A549 (cell line): ENCODE measurements at regions not wholly inside any gene's neighbourhood (a gene's known extent, or its start where the extent isn't known, plus 50 kb on each side); places are given as distances from the start of the nearest gene placed in this dataset.

ENCODE experiments used
- JUN ChIP-seq, 2 experiments: fragments of >200 bp; sonication (Bioruptor Twin); formaldehyde crosslinking; IDR thresholded peaks; 2 replicates in 1 of 2; 3 replicates in 1 of 2; pipeline ENCODE4 v1.6.1; 2016 to 2017
- JUNB ChIP-seq: fragments of >200 bp; sonication (Bioruptor Twin); formaldehyde crosslinking; IDR thresholded peaks from 2 replicates; pipeline ENCODE4 v1.6.1; 2016
- NR3C1 ChIP-seq: fragments of >200 bp; sonication (Bioruptor Twin); formaldehyde crosslinking; IDR thresholded peaks from 3 replicates; pipeline ENCODE4 v1.6.1; 2017
- POLR2A ChIP-seq: IDR thresholded peaks from 2 replicates; pipeline ENCODE4 v1.6.1; 2012; ENCODE audit warnings: mild to moderate bottlenecking, low read length
- TF ChIP-seq, protein P1 (sequence below): fragments of >200 bp; sonication (Bioruptor Twin); formaldehyde crosslinking; IDR thresholded peaks from 3 replicates; pipeline ENCODE4 v1.5.1; 2016
- TF ChIP-seq, protein P2 (sequence below): fragments of 200-600 bp; sonication (generic); IDR thresholded peaks from 2 replicates; pipeline ENCODE4 v1.6.1; 2016; ENCODE audit warnings: antibody characterized with exemption, mild to moderate bottlenecking, moderate library complexity
- TF ChIP-seq, protein P3 (sequence below): fragments of 450-650 bp; IDR thresholded peaks from 2 replicates; pipeline ENCODE4 v1.6.1; 2014; ENCODE audit warnings: antibody characterized with exemption

DNA sequence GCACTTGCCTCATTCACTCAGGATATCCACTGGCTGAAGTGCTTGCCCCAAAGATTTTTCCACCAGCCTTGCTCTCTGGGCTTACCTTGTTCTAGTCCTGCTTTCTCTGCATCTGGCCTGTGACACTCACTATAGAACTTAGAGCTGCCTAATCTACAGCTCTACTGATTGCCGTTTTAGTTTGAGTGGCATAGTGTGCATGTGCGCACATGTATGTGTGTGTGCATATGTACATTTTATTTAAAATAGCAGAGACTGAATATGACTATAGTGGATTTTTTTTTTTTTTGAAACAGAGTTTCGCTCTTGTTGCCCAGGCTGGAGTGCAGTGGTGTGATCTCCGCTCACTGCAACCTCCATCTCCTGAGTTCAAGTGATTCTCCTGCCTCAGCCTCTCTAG lies 92.0 kb upstream of the CCDC190 start:
- TF ChIP-seq, protein P1, sequence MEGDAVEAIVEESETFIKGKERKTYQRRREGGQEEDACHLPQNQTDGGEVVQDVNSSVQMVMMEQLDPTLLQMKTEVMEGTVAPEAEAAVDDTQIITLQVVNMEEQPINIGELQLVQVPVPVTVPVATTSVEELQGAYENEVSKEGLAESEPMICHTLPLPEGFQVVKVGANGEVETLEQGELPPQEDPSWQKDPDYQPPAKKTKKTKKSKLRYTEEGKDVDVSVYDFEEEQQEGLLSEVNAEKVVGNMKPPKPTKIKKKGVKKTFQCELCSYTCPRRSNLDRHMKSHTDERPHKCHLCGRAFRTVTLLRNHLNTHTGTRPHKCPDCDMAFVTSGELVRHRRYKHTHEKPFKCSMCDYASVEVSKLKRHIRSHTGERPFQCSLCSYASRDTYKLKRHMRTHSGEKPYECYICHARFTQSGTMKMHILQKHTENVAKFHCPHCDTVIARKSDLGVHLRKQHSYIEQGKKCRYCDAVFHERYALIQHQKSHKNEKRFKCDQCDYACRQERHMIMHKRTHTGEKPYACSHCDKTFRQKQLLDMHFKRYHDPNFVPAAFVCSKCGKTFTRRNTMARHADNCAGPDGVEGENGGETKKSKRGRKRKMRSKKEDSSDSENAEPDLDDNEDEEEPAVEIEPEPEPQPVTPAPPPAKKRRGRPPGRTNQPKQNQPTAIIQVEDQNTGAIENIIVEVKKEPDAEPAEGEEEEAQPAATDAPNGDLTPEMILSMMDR = no peak
- TF ChIP-seq JUNB (no peak), POLR2A (no peak), NR3C1 (no peak), JUN (IDR thresholded peaks at IDR 0.05) (no peak)
- TF ChIP-seq, protein P2, sequence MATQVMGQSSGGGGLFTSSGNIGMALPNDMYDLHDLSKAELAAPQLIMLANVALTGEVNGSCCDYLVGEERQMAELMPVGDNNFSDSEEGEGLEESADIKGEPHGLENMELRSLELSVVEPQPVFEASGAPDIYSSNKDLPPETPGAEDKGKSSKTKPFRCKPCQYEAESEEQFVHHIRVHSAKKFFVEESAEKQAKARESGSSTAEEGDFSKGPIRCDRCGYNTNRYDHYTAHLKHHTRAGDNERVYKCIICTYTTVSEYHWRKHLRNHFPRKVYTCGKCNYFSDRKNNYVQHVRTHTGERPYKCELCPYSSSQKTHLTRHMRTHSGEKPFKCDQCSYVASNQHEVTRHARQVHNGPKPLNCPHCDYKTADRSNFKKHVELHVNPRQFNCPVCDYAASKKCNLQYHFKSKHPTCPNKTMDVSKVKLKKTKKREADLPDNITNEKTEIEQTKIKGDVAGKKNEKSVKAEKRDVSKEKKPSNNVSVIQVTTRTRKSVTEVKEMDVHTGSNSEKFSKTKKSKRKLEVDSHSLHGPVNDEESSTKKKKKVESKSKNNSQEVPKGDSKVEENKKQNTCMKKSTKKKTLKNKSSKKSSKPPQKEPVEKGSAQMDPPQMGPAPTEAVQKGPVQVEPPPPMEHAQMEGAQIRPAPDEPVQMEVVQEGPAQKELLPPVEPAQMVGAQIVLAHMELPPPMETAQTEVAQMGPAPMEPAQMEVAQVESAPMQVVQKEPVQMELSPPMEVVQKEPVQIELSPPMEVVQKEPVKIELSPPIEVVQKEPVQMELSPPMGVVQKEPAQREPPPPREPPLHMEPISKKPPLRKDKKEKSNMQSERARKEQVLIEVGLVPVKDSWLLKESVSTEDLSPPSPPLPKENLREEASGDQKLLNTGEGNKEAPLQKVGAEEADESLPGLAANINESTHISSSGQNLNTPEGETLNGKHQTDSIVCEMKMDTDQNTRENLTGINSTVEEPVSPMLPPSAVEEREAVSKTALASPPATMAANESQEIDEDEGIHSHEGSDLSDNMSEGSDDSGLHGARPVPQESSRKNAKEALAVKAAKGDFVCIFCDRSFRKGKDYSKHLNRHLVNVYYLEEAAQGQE = no peak
- TF ChIP-seq, protein P3, sequence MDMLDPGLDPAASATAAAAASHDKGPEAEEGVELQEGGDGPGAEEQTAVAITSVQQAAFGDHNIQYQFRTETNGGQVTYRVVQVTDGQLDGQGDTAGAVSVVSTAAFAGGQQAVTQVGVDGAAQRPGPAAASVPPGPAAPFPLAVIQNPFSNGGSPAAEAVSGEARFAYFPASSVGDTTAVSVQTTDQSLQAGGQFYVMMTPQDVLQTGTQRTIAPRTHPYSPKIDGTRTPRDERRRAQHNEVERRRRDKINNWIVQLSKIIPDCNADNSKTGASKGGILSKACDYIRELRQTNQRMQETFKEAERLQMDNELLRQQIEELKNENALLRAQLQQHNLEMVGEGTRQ = no peak
